GM12873 (cell line): ENCODE measurements at regions not wholly inside any gene's neighbourhood (a gene's known extent, or its start where the extent isn't known, plus 50 kb on each side); places are given as distances from the start of the nearest gene placed in this dataset.

Experiments
- TF ChIP-seq, protein P1 (sequence below): IDR thresholded peaks from 2 replicates; pipeline ENCODE4 v1.5.1; 2012; ENCODE audit warnings: low read depth, mild to moderate bottlenecking, moderate library complexity, low read length, control low read depth; ENCODE audit not compliant: insufficient read depth; ENCODE audit errors: missing control alignments

DNA sequence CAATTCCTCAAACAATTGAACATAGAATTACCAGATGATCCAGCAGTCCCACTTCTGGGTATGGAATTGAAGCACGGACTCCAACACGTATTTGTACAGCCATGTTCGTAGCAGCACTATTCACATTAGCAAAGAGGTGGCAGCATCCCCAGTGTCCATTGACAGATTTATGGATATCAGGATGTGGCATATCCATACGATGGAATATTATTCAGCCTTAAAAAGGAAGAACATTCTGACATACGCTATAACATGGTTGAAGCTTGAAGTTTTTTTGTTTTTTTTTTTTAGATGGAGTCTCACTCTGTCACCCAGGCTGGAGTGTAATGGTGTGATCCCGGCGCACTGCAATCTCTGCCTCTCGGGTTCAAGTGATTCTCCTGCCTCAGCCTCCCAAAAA, 220.6 kb downstream of the ZIC5 start:
- TF ChIP-seq, protein P1, sequence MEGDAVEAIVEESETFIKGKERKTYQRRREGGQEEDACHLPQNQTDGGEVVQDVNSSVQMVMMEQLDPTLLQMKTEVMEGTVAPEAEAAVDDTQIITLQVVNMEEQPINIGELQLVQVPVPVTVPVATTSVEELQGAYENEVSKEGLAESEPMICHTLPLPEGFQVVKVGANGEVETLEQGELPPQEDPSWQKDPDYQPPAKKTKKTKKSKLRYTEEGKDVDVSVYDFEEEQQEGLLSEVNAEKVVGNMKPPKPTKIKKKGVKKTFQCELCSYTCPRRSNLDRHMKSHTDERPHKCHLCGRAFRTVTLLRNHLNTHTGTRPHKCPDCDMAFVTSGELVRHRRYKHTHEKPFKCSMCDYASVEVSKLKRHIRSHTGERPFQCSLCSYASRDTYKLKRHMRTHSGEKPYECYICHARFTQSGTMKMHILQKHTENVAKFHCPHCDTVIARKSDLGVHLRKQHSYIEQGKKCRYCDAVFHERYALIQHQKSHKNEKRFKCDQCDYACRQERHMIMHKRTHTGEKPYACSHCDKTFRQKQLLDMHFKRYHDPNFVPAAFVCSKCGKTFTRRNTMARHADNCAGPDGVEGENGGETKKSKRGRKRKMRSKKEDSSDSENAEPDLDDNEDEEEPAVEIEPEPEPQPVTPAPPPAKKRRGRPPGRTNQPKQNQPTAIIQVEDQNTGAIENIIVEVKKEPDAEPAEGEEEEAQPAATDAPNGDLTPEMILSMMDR, result no peak

DNA sequence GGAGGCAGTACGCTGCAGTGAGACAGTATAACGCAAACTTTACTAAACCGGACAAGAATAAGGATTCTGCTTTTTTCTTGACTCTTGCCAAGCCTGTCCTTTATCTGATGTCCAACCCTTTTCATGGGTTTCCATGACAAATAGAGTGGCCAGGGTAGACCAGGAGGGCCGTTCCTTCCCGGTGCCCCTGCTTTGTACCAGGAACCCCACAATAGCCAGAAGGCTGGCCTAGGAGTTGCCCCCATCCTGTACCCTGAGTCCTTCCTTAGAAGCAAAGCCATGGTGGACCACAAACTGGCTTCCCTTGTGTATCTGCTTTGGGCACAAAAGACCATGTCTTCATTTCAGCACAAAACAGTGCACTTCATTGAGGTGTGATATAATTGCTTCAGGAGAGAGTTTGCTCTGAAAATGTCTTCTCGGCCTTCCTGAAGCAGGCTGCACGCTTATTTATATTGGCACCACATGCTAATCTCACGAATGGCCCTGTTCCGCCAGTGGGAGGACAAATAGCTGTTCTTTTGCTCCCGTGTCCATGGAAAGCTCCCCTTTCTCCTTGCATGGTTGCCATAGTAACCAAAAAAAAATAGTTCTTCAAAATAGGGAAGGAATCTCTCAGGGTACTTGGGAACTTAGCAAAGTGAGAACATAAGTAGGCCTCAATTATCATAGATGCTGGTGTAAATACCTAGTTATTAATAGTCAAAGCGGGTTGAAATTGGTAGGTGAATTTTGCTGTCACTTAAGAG, 222.1 kb downstream of the ZIC5 start:
- TF ChIP-seq, protein P1, result no peak

GRCh38 chr13:99747403-99747710, 224.2 kb downstream of the ZIC5 start:
- TF ChIP-seq, protein P1, result no peak

DNA sequence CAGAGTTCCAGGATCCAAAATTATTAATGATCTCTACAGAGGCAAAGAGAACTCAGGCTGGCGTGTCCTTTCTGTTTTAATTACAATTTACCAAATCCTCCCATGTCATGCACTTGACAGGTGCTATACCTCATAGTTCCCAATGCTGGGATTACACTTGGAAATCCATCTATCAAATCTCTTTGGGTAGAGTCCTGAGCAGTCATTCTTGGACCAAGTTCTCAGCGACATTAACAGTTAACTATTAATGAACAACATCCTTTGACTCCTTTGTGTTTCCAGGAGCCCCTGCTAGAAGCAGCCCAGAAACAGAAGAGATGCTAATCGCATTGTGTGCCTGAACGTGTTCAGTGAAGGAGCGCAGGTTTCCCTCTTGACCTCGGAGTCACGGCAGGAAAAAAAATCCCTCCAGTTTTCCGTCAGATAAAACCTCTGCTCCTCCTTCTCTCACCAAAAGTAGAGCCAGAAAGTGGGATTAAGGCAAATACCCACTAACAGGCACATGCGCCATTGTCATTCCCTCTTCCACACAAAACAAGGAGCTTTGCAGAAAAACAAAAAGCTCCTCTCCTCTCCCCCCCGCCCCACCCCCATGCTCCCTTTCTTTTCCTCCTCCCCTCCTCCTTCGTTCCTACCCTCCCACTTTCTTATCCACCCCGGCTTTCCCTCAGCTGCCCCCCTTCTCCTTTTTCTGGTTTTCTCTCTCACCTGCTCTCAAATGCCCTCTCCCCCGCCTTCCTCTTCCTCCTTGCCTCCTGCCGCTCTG, 224.7 kb downstream of the ZIC5 start:
- TF ChIP-seq, protein P1, result no peak

DNA sequence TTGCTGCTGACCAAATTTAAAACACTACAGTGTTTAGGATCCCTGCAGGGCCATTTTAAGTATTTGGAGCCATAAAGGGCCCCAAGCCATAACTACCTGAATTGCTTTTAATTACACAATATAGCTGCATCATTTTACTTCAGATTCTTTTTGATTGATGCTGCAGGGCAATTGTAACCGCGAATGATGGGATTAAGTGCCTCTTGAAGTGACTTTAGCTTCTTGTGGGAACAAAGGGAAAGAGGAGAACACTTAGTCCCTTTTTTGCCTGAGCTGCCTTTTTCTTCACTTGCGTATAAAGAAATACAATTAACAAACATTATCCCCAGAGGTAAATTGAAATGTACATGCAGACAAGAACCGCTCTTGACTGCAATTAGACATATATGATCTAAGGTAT, 228.5 kb downstream of the ZIC5 start:
- TF ChIP-seq, protein P1, result no peak

- TF ChIP-seq, protein P1, result no peak
Measured at GRCh38 chr13:99741960-99742359, 229.6 kb downstream of the ZIC5 start.

DNA sequence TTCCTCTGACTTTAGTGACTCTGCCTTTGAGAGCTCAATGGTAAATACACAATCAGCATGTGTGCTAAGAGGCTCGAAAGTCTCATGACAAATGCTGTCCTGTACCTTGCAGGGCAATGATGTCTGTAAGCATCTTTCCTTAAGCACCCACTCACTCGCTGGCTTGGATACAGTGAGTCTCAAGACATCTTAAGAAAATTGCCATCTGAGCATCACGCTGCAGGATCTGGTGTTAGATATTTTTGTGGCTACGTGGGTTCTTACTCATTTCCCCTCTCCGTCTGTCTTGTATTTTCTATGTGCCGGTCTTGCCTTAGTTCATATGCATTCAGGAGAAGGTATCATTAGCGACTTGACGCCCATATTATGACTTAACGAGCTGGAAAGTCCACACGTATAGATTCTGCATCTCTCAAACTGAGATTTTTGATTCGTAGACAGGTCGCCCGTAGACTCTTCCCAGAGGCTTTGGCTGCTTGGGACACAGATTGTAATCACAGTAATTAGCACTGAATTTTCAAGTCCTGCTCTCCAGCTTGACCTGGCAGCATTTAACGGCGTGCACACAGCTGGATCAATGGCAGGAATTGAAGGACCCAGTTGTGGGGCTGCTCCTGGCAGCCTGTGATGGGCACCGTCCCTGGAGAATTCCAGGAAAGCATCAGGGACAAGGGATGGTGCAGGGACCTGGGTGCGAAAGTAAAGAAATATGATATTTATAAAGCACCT, 231.2 kb downstream of the ZIC5 start:
- TF ChIP-seq, protein P1, result no peak
